Neural cell (in vitro differentiated cells): ENCODE measurements at regions not wholly inside any gene's neighbourhood (a gene's known extent, or its start where the extent isn't known, plus 50 kb on each side); places are given as distances from the start of the nearest gene placed in this dataset.

Source experiments
- H2AFZ ChIP-seq: fragments of 200-600, 300-800 bp; sonication (generic), shearing (Covaris generic); 2 replicates; pipeline ENCODE4 v1.6.0; 2014; ENCODE audit warnings: low read depth, mild to moderate bottlenecking, antibody characterized with exemption, low read length, moderate library complexity
- H3F3A ChIP-seq: fragments of 200-600 bp; shearing (Covaris generic); 2 replicates; pipeline ENCODE4 v1.6.1; 2016; ENCODE audit warnings: mild to moderate bottlenecking, moderate library complexity, mixed read lengths, antibody characterized with exemption, low read length; ENCODE audit not compliant: insufficient read depth, poor library complexity, severe bottlenecking
- H3K27ac ChIP-seq: fragments of 200-600, 300-800 bp; sonication (generic), shearing (Covaris generic); 2 replicates; pipeline ENCODE4 v1.5.1; 2014; ENCODE audit warnings: mild to moderate bottlenecking, low read length, moderate library complexity
- H3K27me3 ChIP-seq: fragments of 300-800, 200-600 bp; sonication (generic), shearing (Covaris generic); 2 replicates; pipeline ENCODE4 v1.6.0; 2014; ENCODE audit warnings: mild to moderate bottlenecking, low read depth, low read length, moderate library complexity; ENCODE audit not compliant: insufficient read depth
- H3K36me3 ChIP-seq: fragments of 300-800, 200-600 bp; sonication (generic), shearing (Covaris generic); 2 replicates; pipeline ENCODE4 v1.5.1; 2014; ENCODE audit warnings: mild to moderate bottlenecking, antibody characterized with exemption, low read length, moderate library complexity; ENCODE audit not compliant: insufficient read depth
- H3K4me2 ChIP-seq: fragments of 300-800, 200-600 bp; sonication (generic), shearing (Covaris generic); 2 replicates; pipeline ENCODE4 v1.6.0; 2014; ENCODE audit warnings: mild to moderate bottlenecking, low read length
- H3K4me3 ChIP-seq: fragments of 300-800, 200-600 bp; sonication (generic), shearing (Covaris generic); 2 replicates; pipeline ENCODE4 v1.5.1; 2014; ENCODE audit warnings: mild to moderate bottlenecking, low read length, moderate library complexity
- H3K79me2 ChIP-seq: fragments of 200-600 bp; shearing (Covaris generic); replicated peaks from 2 replicates; pipeline ENCODE4 v1.6.0; 2014; ENCODE audit warnings: mild to moderate bottlenecking, low read length, moderate library complexity; ENCODE audit not compliant: insufficient read depth
- H3K9ac ChIP-seq: fragments of 300-800, 200-600 bp; sonication (generic), shearing (Covaris generic); 2 replicates; pipeline ENCODE4 v1.6.1; 2016; ENCODE audit warnings: mild to moderate bottlenecking, low read length, mixed read lengths
- H3K9me2 ChIP-seq: fragments of 200-600 bp; shearing (Covaris generic); 2 replicates; pipeline ENCODE4 v1.6.1; 2016; ENCODE audit warnings: mild to moderate bottlenecking, low read length, mixed read lengths; ENCODE audit not compliant: insufficient read depth
- H3K9me3 ChIP-seq: fragments of 200-600, 300-800 bp; sonication (generic), shearing (Covaris generic); 2 replicates; pipeline ENCODE4 v1.6.1; 2016; ENCODE audit warnings: mild to moderate bottlenecking, mixed run types, low read length, moderate library complexity, mixed read lengths
- H4K20me1 ChIP-seq: fragments of 200-600 bp; shearing (Covaris generic); 2 replicates; pipeline ENCODE4 v1.6.1; 2016; ENCODE audit warnings: mild to moderate bottlenecking, mixed run types; ENCODE audit not compliant: insufficient read depth
- EP300 ChIP-seq: fragments of 450-650 bp; conservative IDR thresholded peaks from 2 replicates; pipeline ENCODE4 v1.6.1; 2014; ENCODE audit warnings: antibody characterized with exemption, mild to moderate bottlenecking, moderate library complexity; ENCODE audit not compliant: poor library complexity, severe bottlenecking
- EZH2 ChIP-seq: fragments of 200-600, 300-800 bp; shearing (Covaris generic), sonication (generic); IDR thresholded peaks from 2 replicates; pipeline ENCODE4 v1.6.1; 2014; ENCODE audit warnings: antibody characterized with exemption, low read length, borderline replicate concordance, mild to moderate bottlenecking; ENCODE audit not compliant: insufficient read depth, poor library complexity, severe bottlenecking
- MXI1 ChIP-seq: fragments of 450-650 bp; conservative IDR thresholded peaks from 2 replicates; pipeline ENCODE4 v1.6.1; 2014; ENCODE audit warnings: antibody characterized with exemption, mild to moderate bottlenecking; ENCODE audit not compliant: poor library complexity, severe bottlenecking
- POLR2AphosphoS5 ChIP-seq: IDR thresholded peaks from 2 replicates; pipeline ENCODE4 v1.6.1; 2012
- RAD21 ChIP-seq: fragments of 450-650 bp; conservative IDR thresholded peaks from 2 replicates; pipeline ENCODE4 v1.6.1; 2014; ENCODE audit warnings: antibody characterized with exemption, mild to moderate bottlenecking, moderate library complexity
- SMC3 ChIP-seq: fragments of 450-650 bp; conservative IDR thresholded peaks from 2 replicates; pipeline ENCODE4 v1.6.1; 2014; ENCODE audit warnings: antibody characterized with exemption, mild to moderate bottlenecking, moderate library complexity; ENCODE audit not compliant: poor library complexity
- TAF1 ChIP-seq: IDR thresholded peaks from 2 replicates; pipeline ENCODE4 v1.6.1; 2012; ENCODE audit warnings: low read depth
- TF ChIP-seq, protein P1 (sequence below): IDR thresholded peaks from 2 replicates; pipeline ENCODE4 v1.6.1; 2012; ENCODE audit warnings: borderline replicate concordance
- TF ChIP-seq, protein P2 (sequence below): fragments of 450-650 bp; IDR thresholded peaks from 2 replicates; pipeline ENCODE4 v1.5.1; 2014; ENCODE audit warnings: antibody characterized with exemption, mild to moderate bottlenecking, moderate library complexity; ENCODE audit not compliant: poor library complexity, severe bottlenecking

DNA sequence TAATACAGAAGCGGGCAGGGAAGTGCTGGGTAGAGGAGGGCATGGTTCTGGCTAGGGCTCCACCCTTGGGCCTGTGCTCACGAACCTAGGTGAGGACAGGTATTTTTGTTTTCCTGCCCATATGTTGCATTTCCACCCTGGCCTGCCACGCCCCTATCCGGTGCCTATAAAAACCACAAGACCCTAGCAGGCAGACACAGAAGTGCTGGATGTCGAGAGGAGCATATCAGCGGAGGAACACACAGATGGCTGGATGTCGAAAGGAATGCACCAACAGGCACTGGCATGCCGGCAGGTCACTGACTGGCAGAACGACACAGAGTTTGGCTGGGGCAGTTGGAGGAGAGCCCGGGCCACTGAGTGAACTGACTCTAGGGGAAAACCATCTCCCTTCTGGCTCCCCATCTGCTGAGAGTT lies 316.6 kb upstream of the BOD1L1 start:
- H2AFZ ChIP-seq: no peak overlapping the region
- H3K9me2 ChIP-seq: no peaks in the 10 kb centered on the region
- TF ChIP-seq EZH2 (no peak), POLR2AphosphoS5 (no peak), EP300 (no peak), TAF1 (no peak), SMC3 (no peak), MXI1 (no peak), RAD21 (no peak)
- TF ChIP-seq, protein P1, sequence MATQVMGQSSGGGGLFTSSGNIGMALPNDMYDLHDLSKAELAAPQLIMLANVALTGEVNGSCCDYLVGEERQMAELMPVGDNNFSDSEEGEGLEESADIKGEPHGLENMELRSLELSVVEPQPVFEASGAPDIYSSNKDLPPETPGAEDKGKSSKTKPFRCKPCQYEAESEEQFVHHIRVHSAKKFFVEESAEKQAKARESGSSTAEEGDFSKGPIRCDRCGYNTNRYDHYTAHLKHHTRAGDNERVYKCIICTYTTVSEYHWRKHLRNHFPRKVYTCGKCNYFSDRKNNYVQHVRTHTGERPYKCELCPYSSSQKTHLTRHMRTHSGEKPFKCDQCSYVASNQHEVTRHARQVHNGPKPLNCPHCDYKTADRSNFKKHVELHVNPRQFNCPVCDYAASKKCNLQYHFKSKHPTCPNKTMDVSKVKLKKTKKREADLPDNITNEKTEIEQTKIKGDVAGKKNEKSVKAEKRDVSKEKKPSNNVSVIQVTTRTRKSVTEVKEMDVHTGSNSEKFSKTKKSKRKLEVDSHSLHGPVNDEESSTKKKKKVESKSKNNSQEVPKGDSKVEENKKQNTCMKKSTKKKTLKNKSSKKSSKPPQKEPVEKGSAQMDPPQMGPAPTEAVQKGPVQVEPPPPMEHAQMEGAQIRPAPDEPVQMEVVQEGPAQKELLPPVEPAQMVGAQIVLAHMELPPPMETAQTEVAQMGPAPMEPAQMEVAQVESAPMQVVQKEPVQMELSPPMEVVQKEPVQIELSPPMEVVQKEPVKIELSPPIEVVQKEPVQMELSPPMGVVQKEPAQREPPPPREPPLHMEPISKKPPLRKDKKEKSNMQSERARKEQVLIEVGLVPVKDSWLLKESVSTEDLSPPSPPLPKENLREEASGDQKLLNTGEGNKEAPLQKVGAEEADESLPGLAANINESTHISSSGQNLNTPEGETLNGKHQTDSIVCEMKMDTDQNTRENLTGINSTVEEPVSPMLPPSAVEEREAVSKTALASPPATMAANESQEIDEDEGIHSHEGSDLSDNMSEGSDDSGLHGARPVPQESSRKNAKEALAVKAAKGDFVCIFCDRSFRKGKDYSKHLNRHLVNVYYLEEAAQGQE: no peak
- TF ChIP-seq, protein P2, sequence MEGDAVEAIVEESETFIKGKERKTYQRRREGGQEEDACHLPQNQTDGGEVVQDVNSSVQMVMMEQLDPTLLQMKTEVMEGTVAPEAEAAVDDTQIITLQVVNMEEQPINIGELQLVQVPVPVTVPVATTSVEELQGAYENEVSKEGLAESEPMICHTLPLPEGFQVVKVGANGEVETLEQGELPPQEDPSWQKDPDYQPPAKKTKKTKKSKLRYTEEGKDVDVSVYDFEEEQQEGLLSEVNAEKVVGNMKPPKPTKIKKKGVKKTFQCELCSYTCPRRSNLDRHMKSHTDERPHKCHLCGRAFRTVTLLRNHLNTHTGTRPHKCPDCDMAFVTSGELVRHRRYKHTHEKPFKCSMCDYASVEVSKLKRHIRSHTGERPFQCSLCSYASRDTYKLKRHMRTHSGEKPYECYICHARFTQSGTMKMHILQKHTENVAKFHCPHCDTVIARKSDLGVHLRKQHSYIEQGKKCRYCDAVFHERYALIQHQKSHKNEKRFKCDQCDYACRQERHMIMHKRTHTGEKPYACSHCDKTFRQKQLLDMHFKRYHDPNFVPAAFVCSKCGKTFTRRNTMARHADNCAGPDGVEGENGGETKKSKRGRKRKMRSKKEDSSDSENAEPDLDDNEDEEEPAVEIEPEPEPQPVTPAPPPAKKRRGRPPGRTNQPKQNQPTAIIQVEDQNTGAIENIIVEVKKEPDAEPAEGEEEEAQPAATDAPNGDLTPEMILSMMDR: no peak
- H3K36me3 ChIP-seq: no peaks in the 10 kb centered on the region
- H3K79me2 ChIP-seq: no peaks in the 10 kb centered on the region
- no peak overlapping the region for H3K4me2 ChIP-seq
- H3K27ac ChIP-seq: no peak overlapping the region
- H3K4me3 ChIP-seq: no peak overlapping the region
- no peak overlapping the region for H3K9ac ChIP-seq
- H3K9me3 ChIP-seq: no peaks in the 10 kb centered on the region
- no peaks in the 10 kb centered on the region for H3K27me3 ChIP-seq
- H4K20me1 ChIP-seq: no peaks in the 10 kb centered on the region
- H3F3A ChIP-seq: no peaks in the 10 kb centered on the region

DNA sequence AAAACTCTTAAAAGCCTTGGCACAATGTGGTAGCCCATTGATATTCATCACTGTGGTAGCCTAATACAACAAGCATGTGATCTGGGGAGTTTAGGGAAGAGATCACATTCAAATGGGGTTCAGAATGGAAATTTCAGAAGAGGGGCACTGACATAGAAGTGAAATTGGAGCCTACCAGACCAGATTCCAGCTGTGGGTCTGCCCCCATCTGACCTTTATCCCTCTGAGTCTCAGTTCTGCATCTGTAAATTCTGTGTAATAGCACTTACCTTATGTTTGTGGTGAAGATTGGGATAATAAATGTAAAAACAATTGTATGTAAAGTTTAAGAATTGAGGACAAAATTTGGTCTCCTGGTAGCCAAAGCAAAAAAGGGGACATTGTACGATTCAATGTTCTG lies 320.4 kb upstream of the BOD1L1 start:
- no peaks in the 10 kb centered on the region for H3K79me2 ChIP-seq
- H3K27me3 ChIP-seq: no peaks in the 10 kb centered on the region
- no peaks in the 10 kb centered on the region for H3K36me3 ChIP-seq
- no peak overlapping the region for H3K9ac ChIP-seq
- H4K20me1 ChIP-seq: no peaks in the 10 kb centered on the region
- no peaks in the 10 kb centered on the region for H3K9me3 ChIP-seq
- no peaks in the 10 kb centered on the region for H3K9me2 ChIP-seq
- no peak overlapping the region for H3K27ac ChIP-seq
- no peak overlapping the region for H3K4me3 ChIP-seq
- H3K4me2 ChIP-seq: no peak overlapping the region
- no peak overlapping the region for H2AFZ ChIP-seq
- TF ChIP-seq RAD21 (no peak), EP300 (no peak), POLR2AphosphoS5 (no peak), EZH2 (no peak), MXI1 (no peak), SMC3 (no peak), TAF1 (no peak)
- TF ChIP-seq, protein P1: no peak
- TF ChIP-seq, protein P2: no peak
- H3F3A ChIP-seq: no peaks in the 10 kb centered on the region
